ENCODE measurements at regions not wholly inside any gene's neighbourhood (a gene's known extent, or its start where the extent isn't known, plus 50 kb on each side); places are given as distances from the start of the nearest gene placed in this dataset.

GRCh38 chr7:63040966-63041610, 957.6 kb upstream of the ZNF722 start:
- H3K4me3 ChIP-seq (ENCODE audit: low read depth, poor library complexity, severe bottlenecking): no peak overlapping the region
- 64 to 74% methylated on average over 8 to 9 of the region's 12 CpGs for WGBS, 2 donors
- TF ChIP-seq CTCF (IDR thresholded peaks at IDR 0.05): no peak
- no peak for TF ChIP-seq POLR2A (IDR thresholded peaks at IDR 0.05)
- DNase-seq (ENCODE audit: low spot score in 2 of 2): peak in 1 of 2 donors; percentile 83
- intact Hi-C loops (cut with DNase I; ENCODE audit: low total_unique reads): no loop called here

- 85 to 96% methylated on average over 3 of the region's 3 CpGs for WGBS, 2 donors
- H3K4me3 ChIP-seq (ENCODE audit: low read depth, poor library complexity, severe bottlenecking): no peak overlapping the region
- no peak for TF ChIP-seq POLR2A (IDR thresholded peaks at IDR 0.05)
- no peak for TF ChIP-seq CTCF (IDR thresholded peaks at IDR 0.05)
- intact Hi-C loops (cut with DNase I; ENCODE audit: low total_unique reads): no loop called here
- DNase-seq (ENCODE audit: low spot score in 2 of 2): peak in 1 of 2 donors; percentile 63
These were observed 956.9 kb upstream of the ZNF722 start for GRCh38 chr7:63041786-63042185.

GRCh38 chr7:63042730-63043511, 955.7 kb upstream of the ZNF722 start:
- peak in 1 of 2 donors; percentile 42 for DNase-seq (ENCODE audit: low spot score in 2 of 2)
- WGBS, 2 donors: 62 to 67% methylated on average over 9 to 10 of the region's 10 CpGs
- intact Hi-C loops (cut with DNase I; ENCODE audit: low total_unique reads): no loop called here
- no peak for TF ChIP-seq POLR2A (IDR thresholded peaks at IDR 0.05)
- TF ChIP-seq CTCF (IDR thresholded peaks at IDR 0.05): no peak
- H3K4me3 ChIP-seq (ENCODE audit: low read depth, poor library complexity, severe bottlenecking): no peak overlapping the region

- no peak for TF ChIP-seq POLR2A (IDR thresholded peaks at IDR 0.05)
- no peak for TF ChIP-seq CTCF (IDR thresholded peaks at IDR 0.05)
- WGBS, 2 donors: 57 to 64% methylated on average over 9 of the region's 9 CpGs
- H3K4me3 ChIP-seq (ENCODE audit: low read depth, poor library complexity, severe bottlenecking): no peak overlapping the region
These were observed 954.7 kb upstream of the ZNF722 start for GRCh38 chr7:63043657-63044543.

GRCh38 chr7:63044721-63045120, 953.9 kb upstream of the ZNF722 start:
- peak in 1 of 2 donors; percentile 68 for DNase-seq (ENCODE audit: low spot score in 2 of 2)
- no peak overlapping the region for H3K4me3 ChIP-seq (ENCODE audit: low read depth, poor library complexity, severe bottlenecking)
- no peak for TF ChIP-seq CTCF (IDR thresholded peaks at IDR 0.05)
- no peak for TF ChIP-seq POLR2A (IDR thresholded peaks at IDR 0.05)
- intact Hi-C loops (cut with DNase I; ENCODE audit: low total_unique reads): no loop called here
- 67 to 80% methylated on average over 3 of the region's 3 CpGs for WGBS, 2 donors

More at GRCh38 chr7:63043657-63044543, 954.7 kb upstream of the ZNF722 start:
- DNase-seq (ENCODE audit: low spot score in 2 of 2): peak in 1 of 2 donors; percentile 52
- intact Hi-C loops (cut with DNase I; ENCODE audit: low total_unique reads): no loop called here
